NCI-H345 treated with DMSO at 0.1 percent for 48 hours (cell line): ENCODE measurements at regions not wholly inside any gene's neighbourhood (a gene's known extent, or its start where the extent isn't known, plus 50 kb on each side); places are given as distances from the start of the nearest gene placed in this dataset.

Source experiments
- DNase-seq: peaks from one replicate; lab custom pipeline; 2025; ENCODE audit not compliant: unreplicated experiment; lab: John Stamatoyannopoulos, UW

- DNase-seq, result no peak
These were observed 627.5 kb upstream of the TYRP1 start for GRCh38 chr9:12065686-12066085.

GRCh38 chr9:12066455-12067035 is 626.6 kb upstream of the TYRP1 start:
- no peak for DNase-seq

- no peak for DNase-seq
These were observed 623.8 kb upstream of the TYRP1 start for GRCh38 chr9:12069366-12069765.

- DNase-seq, result no peak
These were observed 607.8 kb upstream of the TYRP1 start for GRCh38 chr9:12085399-12085798.

GRCh38 chr9:12091865-12092527 is 601.2 kb upstream of the TYRP1 start:
- DNase-seq, result no peak

- no peak for DNase-seq
These were observed 599.1 kb upstream of the TYRP1 start for GRCh38 chr9:12094046-12094445.

GRCh38 chr9:12095931-12096330 is 597.3 kb upstream of the TYRP1 start:
- DNase-seq, result no peak

- DNase-seq, result no peak
These were observed 559.8 kb upstream of the TYRP1 start for GRCh38 chr9:12133416-12133815.

- no peak for DNase-seq
These were observed 551.8 kb upstream of the TYRP1 start for GRCh38 chr9:12141422-12141821.

- DNase-seq, result no peak
These were observed 537.6 kb upstream of the TYRP1 start for GRCh38 chr9:12155401-12156134.

- no peak for DNase-seq
These were observed 530.9 kb upstream of the TYRP1 start for GRCh38 chr9:12162181-12162815.

- DNase-seq, result no peak
These were observed 529.3 kb upstream of the TYRP1 start for GRCh38 chr9:12163723-12164458.

GRCh38 chr9:12166518-12166917 is 526.7 kb upstream of the TYRP1 start:
- DNase-seq, result no peak

GRCh38 chr9:12170456-12170855 is 522.7 kb upstream of the TYRP1 start:
- DNase-seq, result no peak

GRCh38 chr9:12178634-12179033 is 514.6 kb upstream of the TYRP1 start:
- no peak for DNase-seq

GRCh38 chr9:12182806-12183205 is 510.4 kb upstream of the TYRP1 start:
- DNase-seq, result no peak

- no peak for DNase-seq
These were observed 509.9 kb upstream of the TYRP1 start for GRCh38 chr9:12183321-12183720.

GRCh38 chr9:12185856-12186255 is 507.3 kb upstream of the TYRP1 start:
- no peak for DNase-seq

GRCh38 chr9:12191630-12192029 is 501.6 kb upstream of the TYRP1 start:
- no peak for DNase-seq

GRCh38 chr9:12194731-12195130 is 498.5 kb upstream of the TYRP1 start:
- DNase-seq, result no peak

- no peak for DNase-seq
These were observed 497.7 kb upstream of the TYRP1 start for GRCh38 chr9:12195456-12195855.
